ACC112 (cell line): ENCODE measurements at regions not wholly inside any gene's neighbourhood (a gene's known extent, or its start where the extent isn't known, plus 50 kb on each side); places are given as distances from the start of the nearest gene placed in this dataset.

ENCODE experiments used
- H2AFZ ChIP-seq: fragments of 200-600 bp; sonication (generic); one replicate; pipeline ENCODE4 v1.6.0; 2017; ENCODE audit warnings: antibody characterized with exemption, low read length; ENCODE audit not compliant: unreplicated experiment
- H3K27ac ChIP-seq: fragments of 200-600 bp; sonication (generic); 2 replicates; pipeline ENCODE4 v1.5.1; 2014; ENCODE audit warnings: low read depth, mild to moderate bottlenecking, antibody characterized with exemption, low read length, moderate library complexity
- H3K27me3 ChIP-seq: fragments of 200-600 bp; sonication (generic); 2 replicates; pipeline ENCODE4 v1.6.1; 2014; ENCODE audit warnings: mild to moderate bottlenecking, antibody characterized with exemption, low read length, moderate library complexity, mixed read lengths; ENCODE audit not compliant: insufficient read depth
- H3K36me3 ChIP-seq: fragments of 200-600 bp; sonication (generic); 2 replicates; pipeline ENCODE4 v1.6.1; 2016; ENCODE audit warnings: mild to moderate bottlenecking, antibody characterized with exemption, low read length, moderate library complexity, mixed read lengths; ENCODE audit not compliant: insufficient read depth
- H3K4me1 ChIP-seq: fragments of 200-600 bp; sonication (generic); one replicate; pipeline ENCODE4 v1.6.1; 2016; ENCODE audit warnings: low read length, mixed read lengths; ENCODE audit not compliant: insufficient read depth, unreplicated experiment, control insufficient read depth
- H3K4me3 ChIP-seq: fragments of 200-600 bp; sonication (generic); 2 replicates; pipeline ENCODE4 v1.5.1; 2014; ENCODE audit warnings: mild to moderate bottlenecking, low read depth, low read length
- H3K79me2 ChIP-seq: fragments of 200-600 bp; sonication (generic); one replicate; pipeline ENCODE4 v1.6.0; 2016; ENCODE audit warnings: low read length; ENCODE audit not compliant: control insufficient read depth, unreplicated experiment, insufficient read depth

DNA sequence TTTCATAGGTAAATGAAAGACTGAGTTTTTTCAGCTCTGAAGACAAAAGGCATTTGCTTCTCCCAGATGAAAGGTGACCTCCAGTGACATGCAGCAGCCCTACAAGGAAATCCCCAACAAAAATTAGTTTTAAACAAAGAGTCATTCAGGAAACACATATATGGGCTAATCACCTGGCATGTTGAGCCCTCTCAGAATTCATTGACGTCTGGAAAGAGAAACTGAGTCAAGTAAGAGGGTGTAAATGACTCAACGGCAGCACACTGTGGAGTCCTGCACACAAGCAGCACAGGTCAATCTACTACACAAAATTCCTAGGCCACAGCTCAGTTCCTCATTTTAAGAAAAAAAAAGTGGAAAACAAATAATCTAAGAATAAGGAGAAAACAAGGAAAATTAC, 592.3 kb downstream of the EPHA7 start:
- no peak overlapping the region for H3K4me3 ChIP-seq
- no peak overlapping the region for H2AFZ ChIP-seq
- H3K27ac ChIP-seq = no peak overlapping the region
- no peaks in the 10 kb centered on the region for H3K79me2 ChIP-seq
- no peaks in the 10 kb centered on the region for H3K36me3 ChIP-seq
- H3K4me1 ChIP-seq = no peaks in the 10 kb centered on the region
- H3K27me3 ChIP-seq = no peaks in the 10 kb centered on the region

GRCh38 chr6:92826633-92827032, 592.7 kb downstream of the EPHA7 start:
- no peaks in the 10 kb centered on the region for H3K79me2 ChIP-seq
- H3K4me3 ChIP-seq = no peak overlapping the region
- no peaks in the 10 kb centered on the region for H3K27me3 ChIP-seq
- no peak overlapping the region for H2AFZ ChIP-seq
- H3K27ac ChIP-seq = no peak overlapping the region
- H3K36me3 ChIP-seq = no peaks in the 10 kb centered on the region
- H3K4me1 ChIP-seq = no peaks in the 10 kb centered on the region

GRCh38 chr6:92822222-92822621, 597.1 kb downstream of the EPHA7 start:
- Histone ChIP-seq H3K79me2 (no peaks in the 10 kb centered on the region), H3K36me3 (no peaks in the 10 kb centered on the region), H3K4me1 (no peaks in the 10 kb centered on the region), H3K27me3 (no peaks in the 10 kb centered on the region), H2AFZ (no peak overlapping the region), H3K4me3 (no peak overlapping the region), H3K27ac (no peak overlapping the region)

DNA sequence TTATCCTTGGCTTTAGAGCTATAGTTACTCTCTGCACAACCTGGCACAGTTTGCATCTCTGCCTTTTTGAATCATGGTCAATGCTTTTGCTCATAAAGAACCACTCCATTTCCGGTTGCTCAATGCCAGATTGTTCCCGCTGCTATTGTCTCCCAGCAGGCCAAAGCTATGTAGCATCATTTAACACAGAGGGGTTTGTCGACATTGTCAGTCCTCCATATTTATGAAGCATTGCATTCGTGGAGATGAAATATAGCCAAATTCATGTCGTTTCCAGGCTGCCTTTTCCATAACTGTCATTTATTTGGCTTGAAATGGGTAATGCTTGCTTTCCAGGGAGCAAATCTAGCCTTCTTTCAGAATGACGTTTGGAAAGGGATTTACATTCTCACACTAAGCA, 598.8 kb downstream of the EPHA7 start:
- Histone ChIP-seq H3K27ac (no peak overlapping the region), H3K79me2 (no peaks in the 10 kb centered on the region), H3K4me1 (no peaks in the 10 kb centered on the region), H2AFZ (no peak overlapping the region), H3K27me3 (no peaks in the 10 kb centered on the region), H3K4me3 (no peak overlapping the region), H3K36me3 (no peaks in the 10 kb centered on the region)

DNA sequence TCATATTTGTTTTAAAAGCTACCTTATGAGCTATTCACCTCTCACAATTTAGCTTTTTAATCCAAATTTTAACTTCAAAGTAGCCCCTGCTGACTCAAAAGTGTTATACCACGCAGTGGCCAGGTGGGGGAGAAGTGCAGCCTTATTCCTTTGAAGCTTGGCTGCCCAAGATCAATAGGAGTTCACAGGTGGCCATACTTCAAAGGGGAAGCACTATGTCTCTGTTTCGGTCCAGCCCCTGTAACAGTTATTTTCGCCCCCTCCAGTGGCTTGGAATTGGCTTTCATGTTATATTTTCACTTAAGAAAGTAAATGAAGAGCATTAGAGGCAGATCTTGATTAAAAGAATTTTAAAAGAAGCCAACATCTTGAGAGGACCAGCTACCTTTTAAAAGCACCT, 608.4 kb downstream of the EPHA7 start:
- Histone ChIP-seq H2AFZ (no peak overlapping the region), H3K4me1 (no peaks in the 10 kb centered on the region)

GRCh38 chr6:92806254-92806653, 613.1 kb downstream of the EPHA7 start:
- H3K36me3 ChIP-seq = no peaks in the 10 kb centered on the region
- no peaks in the 10 kb centered on the region for H3K27me3 ChIP-seq
- H3K79me2 ChIP-seq = no peaks in the 10 kb centered on the region
- H2AFZ ChIP-seq = no peak overlapping the region
- H3K4me1 ChIP-seq = no peaks in the 10 kb centered on the region
- H3K27ac ChIP-seq = no peak overlapping the region
- H3K4me3 ChIP-seq = no peak overlapping the region

More for the DNA sequence above, 608.4 kb downstream of the EPHA7 start:
- Histone ChIP-seq H3K4me3 (no peak overlapping the region), H3K27me3 (no peaks in the 10 kb centered on the region), H3K27ac (no peak overlapping the region), H3K36me3 (no peaks in the 10 kb centered on the region), H3K79me2 (no peaks in the 10 kb centered on the region)

DNA sequence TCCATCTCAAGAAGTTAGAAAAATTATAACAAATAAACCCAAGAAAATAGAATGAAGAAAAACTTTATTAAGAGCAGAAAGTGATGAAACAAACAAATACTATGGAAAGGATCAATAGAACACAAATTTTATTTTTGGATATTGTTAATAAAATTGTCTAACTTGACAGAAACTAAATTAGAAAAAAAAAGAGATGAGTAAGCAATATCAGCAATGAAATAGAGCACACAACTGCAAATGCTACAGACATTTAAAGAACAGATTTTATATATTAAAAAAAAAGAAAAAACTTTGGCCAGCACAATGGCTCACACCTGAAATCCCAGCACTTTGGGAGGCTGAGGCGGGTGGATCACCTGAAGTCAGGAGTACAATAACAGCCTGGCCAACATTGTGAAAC, 628.0 kb downstream of the EPHA7 start:
- no peaks in the 10 kb centered on the region for H3K27me3 ChIP-seq
- no peaks in the 10 kb centered on the region for H3K36me3 ChIP-seq
- no peaks in the 10 kb centered on the region for H3K79me2 ChIP-seq
- no peaks in the 10 kb centered on the region for H3K4me1 ChIP-seq
- H3K4me3 ChIP-seq = no peak overlapping the region
- no peak overlapping the region for H3K27ac ChIP-seq
- H2AFZ ChIP-seq = no peak overlapping the region

DNA sequence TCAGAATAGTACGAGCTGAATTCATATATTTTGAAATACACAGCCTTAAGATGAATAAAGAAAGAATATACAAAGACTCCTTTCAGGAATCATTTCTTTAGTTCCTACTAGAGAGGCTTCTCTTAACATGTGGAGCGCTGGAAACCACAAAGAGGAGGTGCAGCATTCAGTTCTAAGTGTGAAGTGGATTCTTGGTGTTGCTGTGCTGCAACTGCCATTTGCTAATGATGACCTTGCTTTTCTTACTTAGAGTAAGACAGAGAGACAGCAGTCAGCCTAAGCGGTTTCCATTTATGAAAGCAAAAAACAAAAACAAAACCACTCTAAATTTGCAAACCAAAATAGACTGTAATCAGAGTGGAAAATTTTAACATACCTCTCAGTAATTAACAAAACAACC, 629.0 kb downstream of the EPHA7 start:
- no peaks in the 10 kb centered on the region for H3K79me2 ChIP-seq
- H3K4me3 ChIP-seq = no peak overlapping the region
- no peaks in the 10 kb centered on the region for H3K27me3 ChIP-seq
- H3K27ac ChIP-seq = no peak overlapping the region
- H2AFZ ChIP-seq = no peak overlapping the region
- no peaks in the 10 kb centered on the region for H3K4me1 ChIP-seq
- no peaks in the 10 kb centered on the region for H3K36me3 ChIP-seq

GRCh38 chr6:92784235-92784634, 635.1 kb downstream of the EPHA7 start:
- H3K27ac ChIP-seq = no peak overlapping the region

GRCh38 chr6:92779746-92780145, 639.6 kb downstream of the EPHA7 start:
- Histone ChIP-seq H3K27me3 (no peaks in the 10 kb centered on the region), H3K36me3 (no peaks in the 10 kb centered on the region), H2AFZ (no peak overlapping the region), H3K79me2 (no peaks in the 10 kb centered on the region), H3K4me1 (no peaks in the 10 kb centered on the region), H3K27ac (no peak overlapping the region), H3K4me3 (no peak overlapping the region)

More at GRCh38 chr6:92784235-92784634, 635.1 kb downstream of the EPHA7 start:
- no peaks in the 10 kb centered on the region for H3K79me2 ChIP-seq
- no peaks in the 10 kb centered on the region for H3K36me3 ChIP-seq
- H3K4me1 ChIP-seq = no peaks in the 10 kb centered on the region
- H2AFZ ChIP-seq = no peak overlapping the region
- no peaks in the 10 kb centered on the region for H3K27me3 ChIP-seq
- H3K4me3 ChIP-seq = no peak overlapping the region

DNA sequence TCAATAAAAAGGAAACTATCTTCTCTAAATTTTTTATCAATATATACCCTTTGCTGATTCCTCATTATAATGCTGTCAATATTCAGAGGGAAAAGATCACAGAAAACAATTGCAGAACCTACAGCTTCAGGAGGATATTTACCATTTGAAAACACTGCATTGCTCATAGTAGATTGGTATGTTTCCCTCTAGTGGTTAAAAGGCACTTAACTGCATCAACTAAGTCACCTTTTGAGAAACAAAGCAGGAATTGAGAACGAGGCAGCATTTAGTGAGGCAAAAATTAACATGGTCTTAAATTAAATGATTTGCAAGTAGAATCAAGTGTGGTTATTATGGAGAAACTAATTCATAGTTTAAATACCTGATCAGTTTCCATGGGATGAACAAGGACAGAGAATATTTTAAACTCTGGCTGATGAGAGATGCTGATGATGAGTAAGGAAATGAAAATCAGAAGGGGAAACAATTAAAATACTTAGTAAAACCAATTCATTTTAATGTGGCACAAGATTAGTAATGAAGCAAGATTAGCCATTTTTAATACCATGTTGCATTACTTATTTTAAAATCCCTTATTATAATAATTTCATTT, 642.1 kb downstream of the EPHA7 start:
- no peak overlapping the region for H3K4me3 ChIP-seq
- H3K4me1 ChIP-seq = no peaks in the 10 kb centered on the region
- no peaks in the 10 kb centered on the region for H3K36me3 ChIP-seq
- H3K27ac ChIP-seq = no peak overlapping the region
- no peaks in the 10 kb centered on the region for H3K79me2 ChIP-seq
- H2AFZ ChIP-seq = no peak overlapping the region
- no peaks in the 10 kb centered on the region for H3K27me3 ChIP-seq
